K562 (cell line): ENCODE measurements at regions not wholly inside any gene's neighbourhood (a gene's known extent, or its start where the extent isn't known, plus 50 kb on each side); places are given as distances from the start of the nearest gene placed in this dataset.
A peak's percentile ranks its signal among the peaks of the same experiment; 100 is the strongest.

ENCODE experiments used
- ATAC-seq: fragments of 200-7000 bp; cut with Tn5 transposase; 3 replicates; pipeline ENCODE4 v1.9.1; 2020; ENCODE audit warnings: moderate library complexity
- BruUV-seq: library from RNA; stranded (reverse); fragments of 400-500 nt; replicated peaks from 2 replicates; lab custom pipeline; 2021; lab: Mats Ljungman, UMichigan
- CTCF ChIA-PET: fragments of 300-600 bp; formaldehyde crosslinking; extraction: SDS; loops from one replicate; lab custom pipeline; 2021; ENCODE audit warnings: low intra/inter-chr PET ratio; lab: Yijun Ruan, JAX
- POLR2A ChIA-PET: fragments of 300-600, 350-650 bp; sonication (Branson Sonifier 250); formaldehyde crosslinking; extraction: SDS; loops from one replicate; lab custom pipeline; 2021; ENCODE audit warnings: antibody characterized with exemption, inconsistent platforms; lab: Yijun Ruan, JAX
- DNase-seq, 4 experiments: peaks; one replicate each; pipeline versions ENCODE4 v3.0.0 to v3.0.0-alpha.2; 2011 to 2018; ENCODE audit warnings: low spot score in 3 of 4, mixed read lengths in 3 of 4; ENCODE audit errors: extremely low read depth in 1 of 4
- FAIRE-seq: peaks from 2 replicates; lab custom pipeline; 2011; peaks lifted over from hg19 to GRCh38; lab: Jason Lieb, UNC
- H2AFZ ChIP-seq: 2 replicates; pipeline ENCODE4 v1.6.0; 2011; ENCODE audit warnings: low read depth, low read length, control low read depth, inconsistent platforms
- H3K27ac ChIP-seq: fragments of 200-600 bp; 3 replicates; pipeline ENCODE4 v1.8.0; 2011; ENCODE audit warnings: low read depth, mild to moderate bottlenecking, control low read depth, inconsistent platforms, low read length, moderate library complexity, mixed read lengths; ENCODE audit errors: extremely low read depth
- H3K27me3 ChIP-seq, 2 experiments: fragments of 300-600 bp in 1 of 2; 2 replicates in 1 of 2; 3 replicates in 1 of 2; pipeline versions ENCODE4 v1.6.0 to v1.8.0; 2011; ENCODE audit warnings: inconsistent platforms in 2 of 2, low read length in 2 of 2, mild to moderate bottlenecking in 1 of 2, mixed read lengths in 1 of 2, moderate library complexity in 1 of 2; ENCODE audit not compliant: control insufficient read depth in 2 of 2, insufficient read depth in 2 of 2
- H3K36me3 ChIP-seq: fragments of 300-600 bp; 3 replicates; pipeline ENCODE4 v1.8.0; 2011; ENCODE audit warnings: mild to moderate bottlenecking, low read length, inconsistent platforms; ENCODE audit not compliant: control insufficient read depth, insufficient read depth
- H3K4me1 ChIP-seq, 2 experiments: fragments of 200-600 bp in 1 of 2; replicated peaks in 1 of 2; 2 replicates in 1 of 2; 3 replicates in 1 of 2; pipeline versions ENCODE4 v1.5.1 to v1.8.0; 2011; ENCODE audit warnings: inconsistent platforms in 2 of 2, low read length in 2 of 2, mild to moderate bottlenecking in 1 of 2, mixed read lengths in 1 of 2, moderate library complexity in 1 of 2; ENCODE audit not compliant: control insufficient read depth in 2 of 2, insufficient read depth in 2 of 2
- H3K4me2 ChIP-seq: 2 replicates; pipeline ENCODE4 v1.6.1; 2011; ENCODE audit warnings: low read length, control low read depth, inconsistent platforms, mixed read lengths; ENCODE audit not compliant: insufficient read depth
- H3K4me3 ChIP-seq: fragments of 200-600 bp; sonication (generic), shearing (Covaris generic); 2 replicates; pipeline ENCODE4 v1.5.1; 2016; ENCODE audit warnings: control low read depth, inconsistent platforms
- H3K79me2 ChIP-seq: fragments of 200-600 bp; 3 replicates; pipeline ENCODE4 v1.8.0; 2011; ENCODE audit warnings: low read length, inconsistent platforms; ENCODE audit not compliant: control insufficient read depth, insufficient read depth
- H3K9ac ChIP-seq, 2 experiments: 2 replicates each; pipeline versions ENCODE4 v1.6.0 to v1.6.1; 2011; ENCODE audit warnings: low read depth in 2 of 2, low read length in 2 of 2, control low read depth in 1 of 2, inconsistent platforms in 1 of 2, mild to moderate bottlenecking in 1 of 2, mixed read lengths in 1 of 2; ENCODE audit not compliant: insufficient read depth in 1 of 2
- H3K9me1 ChIP-seq: one replicate; pipeline ENCODE4 v1.6.0; 2011; ENCODE audit warnings: inconsistent platforms, mild to moderate bottlenecking, low read length, moderate library complexity; ENCODE audit not compliant: control insufficient read depth, insufficient read depth
- H3K9me3 ChIP-seq: replicated peaks from 2 replicates; pipeline ENCODE4 v1.5.1; 2011; ENCODE audit warnings: low read depth, low read length, inconsistent platforms; ENCODE audit not compliant: control insufficient read depth, insufficient read depth
- H4K20me1 ChIP-seq: replicated peaks from 2 replicates; pipeline ENCODE4 v1.6.1; 2011; ENCODE audit warnings: low read length, inconsistent platforms, mixed read lengths; ENCODE audit not compliant: control insufficient read depth, insufficient read depth
- ETV6 ChIP-seq, 3 experiments: fragments of 150-350 bp in 1 of 3; sonication (generic) in 1 of 3; formaldehyde crosslinking in 1 of 3; IDR thresholded peaks; 2 replicates each; pipeline versions ENCODE4 v1.6.1 to v1.8.0; 2014 to 2022; ENCODE audit warnings: borderline replicate concordance in 2 of 3, low read depth in 2 of 3, antibody characterized with exemption in 1 of 3, low read length in 1 of 3, mild to moderate bottlenecking in 1 of 3, missing genetic modification reagents in 1 of 3
- MBD2 ChIP-seq: sonication (generic); IDR thresholded peaks from 2 replicates; pipeline ENCODE4 v1.6.1; 2016; ENCODE audit warnings: low read depth, borderline replicate concordance
- MITF ChIP-seq: IDR thresholded peaks from 2 replicates; pipeline ENCODE4 v1.6.1; 2014; ENCODE audit warnings: antibody characterized with exemption
- SMAD1 ChIP-seq: fragments of 150-350 bp; IDR thresholded peaks from 2 replicates; pipeline ENCODE4 v1.6.1; 2014; ENCODE audit warnings: low read length, low read depth; ENCODE audit not compliant: partially characterized antibody
- TBP ChIP-seq: optimal IDR thresholded peaks from 2 replicates; pipeline ENCODE3; 2011; ENCODE audit warnings: low read depth, low read length, improper control_type of control experiment
- ZBTB11 ChIP-seq, 3 experiments: fragments of 200-800 bp in 1 of 3; fragments of 250-450 bp in 1 of 3; fragments of 450-650 bp in 1 of 3; sonication (Bioruptor Pico) in 1 of 3; sonication (Bioruptor generic) in 1 of 3; formaldehyde crosslinking in 1 of 3; IDR thresholded peaks; 2 replicates each; pipeline versions ENCODE4 v1.6.1 to v1.8.0; 2016 to 2022; ENCODE audit warnings: mild to moderate bottlenecking in 2 of 3, missing genetic modification characterization in 2 of 3, missing compliant biosample characterization in 1 of 3, moderate library complexity in 1 of 3
- ZFP30 ChIP-seq: fragments of 250-450 bp; sonication (Bioruptor Pico); IDR thresholded peaks from 2 replicates; pipeline ENCODE4 v1.8.0; 2022; ENCODE audit warnings: moderate library complexity, mild to moderate bottlenecking, inconsistent platforms, borderline replicate concordance
- WGBS: fragments of 100-300 bp; shearing (Covaris generic); methylation state at CpG from one replicate; pipeline ENCODE4 v1.1.6; 2016; ENCODE audit warnings: low coverage, mixed read lengths; ENCODE audit not compliant: insufficient coverage; ENCODE audit errors: missing lambda C conversion rate; 5-methylcytosine and 5-hydroxymethylcytosine counted together
- in situ Hi-C: fragments of 300-500 bp; cut with MboI; formaldehyde crosslinking; loops from 4 replicates; pipeline ENCODE4 v1.15.0; 2018; ENCODE audit warnings: inconsistent platforms, mixed read lengths
- intact Hi-C: fragments of 100-400 bp; cut with micrococcal nuclease; formaldehyde crosslinking; loops from 2 replicates; pipeline ENCODE4 v1.14.2; 2022
- TF ChIP-seq, protein P1 (sequence below): fragments of 450-650 bp; formaldehyde crosslinking; IDR thresholded peaks from 2 replicates; pipeline ENCODE4 v1.4.0; 2022; ENCODE audit warnings: mild to moderate bottlenecking, moderate library complexity

GRCh38 chr20:57107208-57107607 lies 159.2 kb downstream of the BMP7 start:
- DNase-seq (no peak), ATAC-seq (no peak), FAIRE-seq (no peak)
- BruUV-seq, result no TSS peak
- Histone ChIP-seq H4K20me1 (no peaks in the 10 kb centered on the region), H3K4me1 (peaks cover 7 to 14% of the 10 kb centered on the region in 2 experiments; a peak in 4 of 5 replicates), H3K4me3 (no peak overlapping the region), H3K79me2 (no peaks in the 10 kb centered on the region), H3K9me1 (no peaks in the 10 kb centered on the region), H3K9me3 (no peaks in the 10 kb centered on the region), H3K36me3 (no peaks in the 10 kb centered on the region), H2AFZ (peak overlapping the region; percentile 42; the same call in 1 of the 2 replicates), H3K9ac (no peak overlapping the region), H3K27ac (no peak overlapping the region), H3K4me2 (0 out of 2 replicates have a peak overlapping the region, but pooled peaks have one; percentile 22), H3K27me3 (peaks cover 9 to 19% of the 10 kb centered on the region in 2 experiments; a peak in 3 of 5 replicates)
- TF ChIP-seq ZBTB11 (CRISPR knock-in tag; IDR thresholded peaks at IDR 0.05), result peak in 1 of 3 experiments; percentile 84; a peak in 1 of 6 replicates
- no peak for TF ChIP-seq TBP
- no peak for TF ChIP-seq MBD2
- no peak for TF ChIP-seq MITF
- TF ChIP-seq, protein P1, sequence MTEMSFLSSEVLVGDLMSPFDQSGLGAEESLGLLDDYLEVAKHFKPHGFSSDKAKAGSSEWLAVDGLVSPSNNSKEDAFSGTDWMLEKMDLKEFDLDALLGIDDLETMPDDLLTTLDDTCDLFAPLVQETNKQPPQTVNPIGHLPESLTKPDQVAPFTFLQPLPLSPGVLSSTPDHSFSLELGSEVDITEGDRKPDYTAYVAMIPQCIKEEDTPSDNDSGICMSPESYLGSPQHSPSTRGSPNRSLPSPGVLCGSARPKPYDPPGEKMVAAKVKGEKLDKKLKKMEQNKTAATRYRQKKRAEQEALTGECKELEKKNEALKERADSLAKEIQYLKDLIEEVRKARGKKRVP, result no peak
- no peak for TF ChIP-seq ZFP30 (CRISPR knock-in tag)
- TF ChIP-seq ETV6 (IDR thresholded peaks at IDR 0.05; ENCODE audit: borderline replicate concordance in 1 of 2, low read depth in 2 of 2, low read length in 1 of 2), result no peak
- TF ChIP-seq ETV6 (CRISPR knock-in tag; IDR thresholded peaks at IDR 0.05; ENCODE audit: borderline replicate concordance), result no peak
- TF ChIP-seq SMAD1, result no peak
- in situ Hi-C loops, result no loop called here
- intact Hi-C loops, result loop anchor here (5.0 kb wide), 1 partner anchor 415 kb away; no protein-coding TSS in a partner anchor
- CTCF ChIA-PET, result no interaction called here
- 30% methylated on average over 13 of the region's 13 CpGs for WGBS
- POLR2A ChIA-PET, result no interaction called here
